Ishikawa (cell line): ENCODE measurements at regions not wholly inside any gene's neighbourhood (a gene's known extent, or its start where the extent isn't known, plus 50 kb on each side); places are given as distances from the start of the nearest gene placed in this dataset.

Source experiments
- CEBPB ChIP-seq: IDR thresholded peaks from 2 replicates; pipeline ENCODE4 v1.6.1; 2012
- CREB1 ChIP-seq: IDR thresholded peaks from 2 replicates; pipeline ENCODE4 v1.6.1; 2012; ENCODE audit warnings: low read depth
- EGR1 ChIP-seq: IDR thresholded peaks from 2 replicates; pipeline ENCODE4 v1.6.1; 2012
- EP300 ChIP-seq: IDR thresholded peaks from 2 replicates; pipeline ENCODE4 v1.6.1; 2012; ENCODE audit warnings: borderline replicate concordance
- FOXM1 ChIP-seq: IDR thresholded peaks from 2 replicates; pipeline ENCODE4 v1.6.1; 2012; ENCODE audit warnings: low read depth, borderline replicate concordance
- NFIC ChIP-seq: IDR thresholded peaks from 2 replicates; pipeline ENCODE4 v1.6.1; 2012
- RAD21 ChIP-seq: IDR thresholded peaks from 2 replicates; pipeline ENCODE4 v1.6.1; 2012; ENCODE audit warnings: low read depth
- TCF12 ChIP-seq: IDR thresholded peaks from 2 replicates; pipeline ENCODE4 v1.6.1; 2012; ENCODE audit warnings: low read depth
- TEAD4 ChIP-seq: IDR thresholded peaks from 2 replicates; pipeline ENCODE4 v1.6.1; 2012
- USF1 ChIP-seq: IDR thresholded peaks from 2 replicates; pipeline ENCODE4 v1.6.1; 2012
- TF ChIP-seq, protein P1 (sequence below): IDR thresholded peaks from 2 replicates; pipeline ENCODE4 v1.6.1; 2012; ENCODE audit warnings: low read depth, mild to moderate bottlenecking
- TF ChIP-seq, protein P2 (sequence below): IDR thresholded peaks from 2 replicates; pipeline ENCODE4 v1.6.1; 2012

- TF ChIP-seq CEBPB (no peak), EP300 (no peak), USF1 (no peak), TCF12 (no peak), RAD21 (no peak), FOXM1 (no peak), NFIC (no peak), EGR1 (no peak), CREB1 (no peak), TEAD4 (no peak)
- TF ChIP-seq, protein P1, sequence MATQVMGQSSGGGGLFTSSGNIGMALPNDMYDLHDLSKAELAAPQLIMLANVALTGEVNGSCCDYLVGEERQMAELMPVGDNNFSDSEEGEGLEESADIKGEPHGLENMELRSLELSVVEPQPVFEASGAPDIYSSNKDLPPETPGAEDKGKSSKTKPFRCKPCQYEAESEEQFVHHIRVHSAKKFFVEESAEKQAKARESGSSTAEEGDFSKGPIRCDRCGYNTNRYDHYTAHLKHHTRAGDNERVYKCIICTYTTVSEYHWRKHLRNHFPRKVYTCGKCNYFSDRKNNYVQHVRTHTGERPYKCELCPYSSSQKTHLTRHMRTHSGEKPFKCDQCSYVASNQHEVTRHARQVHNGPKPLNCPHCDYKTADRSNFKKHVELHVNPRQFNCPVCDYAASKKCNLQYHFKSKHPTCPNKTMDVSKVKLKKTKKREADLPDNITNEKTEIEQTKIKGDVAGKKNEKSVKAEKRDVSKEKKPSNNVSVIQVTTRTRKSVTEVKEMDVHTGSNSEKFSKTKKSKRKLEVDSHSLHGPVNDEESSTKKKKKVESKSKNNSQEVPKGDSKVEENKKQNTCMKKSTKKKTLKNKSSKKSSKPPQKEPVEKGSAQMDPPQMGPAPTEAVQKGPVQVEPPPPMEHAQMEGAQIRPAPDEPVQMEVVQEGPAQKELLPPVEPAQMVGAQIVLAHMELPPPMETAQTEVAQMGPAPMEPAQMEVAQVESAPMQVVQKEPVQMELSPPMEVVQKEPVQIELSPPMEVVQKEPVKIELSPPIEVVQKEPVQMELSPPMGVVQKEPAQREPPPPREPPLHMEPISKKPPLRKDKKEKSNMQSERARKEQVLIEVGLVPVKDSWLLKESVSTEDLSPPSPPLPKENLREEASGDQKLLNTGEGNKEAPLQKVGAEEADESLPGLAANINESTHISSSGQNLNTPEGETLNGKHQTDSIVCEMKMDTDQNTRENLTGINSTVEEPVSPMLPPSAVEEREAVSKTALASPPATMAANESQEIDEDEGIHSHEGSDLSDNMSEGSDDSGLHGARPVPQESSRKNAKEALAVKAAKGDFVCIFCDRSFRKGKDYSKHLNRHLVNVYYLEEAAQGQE: no peak
- TF ChIP-seq, protein P2, sequence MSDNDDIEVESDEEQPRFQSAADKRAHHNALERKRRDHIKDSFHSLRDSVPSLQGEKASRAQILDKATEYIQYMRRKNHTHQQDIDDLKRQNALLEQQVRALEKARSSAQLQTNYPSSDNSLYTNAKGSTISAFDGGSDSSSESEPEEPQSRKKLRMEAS: no peak
Observed at GRCh38 chr2:117137371-117137770, 677.1 kb upstream of the DDX18 start.
